ENCODE measurements at regions not wholly inside any gene's neighbourhood (a gene's known extent, or its start where the extent isn't known, plus 50 kb on each side); places are given as distances from the start of the nearest gene placed in this dataset.

GRCh38 chr10:62866941-62867340 lies 50.8 kb upstream of the EGR2 start:
- DNase-seq: no peak

GRCh38 chr10:62866451-62866850 lies 50.3 kb upstream of the EGR2 start:
- DNase-seq: no peak

Data from stimulated activated CD8-positive, alpha-beta memory T cell treated with anti-CD3 and anti-CD28 coated beads, Interleukin-4, amount 100 ng/mL, for 48 hours (primary cell).